Activated CD4-positive, alpha-beta T cell treated with anti-CD3 and anti-CD28 coated beads, Interleukin-2, amount 10 ng/mL, durations not matched to agents 24 days and 14 days (primary cell): ENCODE measurements at regions not wholly inside any gene's neighbourhood (a gene's known extent, or its start where the extent isn't known, plus 50 kb on each side); places are given as distances from the start of the nearest gene placed in this dataset.

Source experiments
- DNase-seq: peaks from one replicate; pipeline ENCODE4 v3.0.0; 2022
- H3K27ac Mint-ChIP-seq: one replicate; pipeline ENCODE4 v1.8.0; 2022; ENCODE audit warnings: mild to moderate bottlenecking, mixed read lengths
- H3K27me3 Mint-ChIP-seq: one replicate; pipeline ENCODE4 v1.8.0; 2022; ENCODE audit warnings: mixed read lengths
- H3K36me3 Mint-ChIP-seq: one replicate; pipeline ENCODE4 v1.8.0; 2022; ENCODE audit warnings: low read depth, mild to moderate bottlenecking, mixed read lengths
- H3K4me1 Mint-ChIP-seq: one replicate; pipeline ENCODE4 v1.8.0; 2021; ENCODE audit warnings: mixed read lengths
- H3K4me3 Mint-ChIP-seq: one replicate; pipeline ENCODE4 v1.8.0; 2022; ENCODE audit warnings: mild to moderate bottlenecking, moderate library complexity, mixed read lengths
- H3K9me3 Mint-ChIP-seq: one replicate; pipeline ENCODE4 v1.8.0; 2021; ENCODE audit warnings: mixed read lengths
- intact Hi-C: fragments of 100-400 bp; cut with micrococcal nuclease; formaldehyde crosslinking; loops from one replicate; pipeline ENCODE4 v1.15.1; 2023

- Mint-ChIP-seq H3K27me3 (peaks cover 4% of the 10 kb centered on the region), H3K27ac (no peak overlapping the region), H3K9me3 (no peaks in the 10 kb centered on the region), H3K36me3 (no peaks in the 10 kb centered on the region), H3K4me3 (no peak overlapping the region), H3K4me1 (no peaks in the 10 kb centered on the region)
- no peak for DNase-seq
- intact Hi-C loops: no loop called here
Measured at GRCh38 chr4:81290813-81291212, 75.8 kb upstream of the PRKG2 start.

- H3K36me3 Mint-ChIP-seq: no peaks in the 10 kb centered on the region
Measured at GRCh38 chr4:81287101-81287500, 72.1 kb upstream of the PRKG2 start.

GRCh38 chr4:81282131-81282530 lies 67.1 kb upstream of the PRKG2 start:
- DNase-seq: no peak
- intact Hi-C loops: no loop called here
- H3K36me3 Mint-ChIP-seq: no peaks in the 10 kb centered on the region
- H3K9me3 Mint-ChIP-seq: peaks cover 6% of the 10 kb centered on the region
- H3K4me1 Mint-ChIP-seq: no peaks in the 10 kb centered on the region
- H3K4me3 Mint-ChIP-seq: no peak overlapping the region
- H3K27me3 Mint-ChIP-seq: no peaks in the 10 kb centered on the region
- no peak overlapping the region for H3K27ac Mint-ChIP-seq

More at GRCh38 chr4:81287101-81287500, 72.1 kb upstream of the PRKG2 start:
- intact Hi-C loops: no loop called here
- DNase-seq: no peak
- Mint-ChIP-seq H3K4me3 (no peak overlapping the region), H3K4me1 (no peaks in the 10 kb centered on the region), H3K9me3 (no peaks in the 10 kb centered on the region), H3K27ac (no peak overlapping the region), H3K27me3 (peaks cover 2% of the 10 kb centered on the region)

GRCh38 chr4:81274460-81274859 lies 59.4 kb upstream of the PRKG2 start:
- H3K36me3 Mint-ChIP-seq: no peaks in the 10 kb centered on the region

GRCh38 chr4:81272671-81273070 lies 57.6 kb upstream of the PRKG2 start:
- Mint-ChIP-seq H3K27me3 (no peaks in the 10 kb centered on the region), H3K36me3 (no peaks in the 10 kb centered on the region), H3K27ac (no peak overlapping the region), H3K4me1 (no peaks in the 10 kb centered on the region), H3K4me3 (no peak overlapping the region), H3K9me3 (peaks cover 6% of the 10 kb centered on the region)
- intact Hi-C loops: no loop called here
- DNase-seq: no peak

More at GRCh38 chr4:81274460-81274859, 59.4 kb upstream of the PRKG2 start:
- Mint-ChIP-seq H3K9me3 (peaks cover 12% of the 10 kb centered on the region), H3K4me1 (no peaks in the 10 kb centered on the region), H3K27ac (no peak overlapping the region), H3K27me3 (no peaks in the 10 kb centered on the region), H3K4me3 (no peak overlapping the region)
- DNase-seq: no peak
- intact Hi-C loops: no loop called here
